GM18870 (cell line): ENCODE measurements at regions not wholly inside any gene's neighbourhood (a gene's known extent, or its start where the extent isn't known, plus 50 kb on each side); places are given as distances from the start of the nearest gene placed in this dataset.

ENCODE experiments used
- ATAC-seq: cut with Tn5 transposase; IDR thresholded peaks from one replicate; pipeline ENCODE4 v1.9.1; 2021; ENCODE audit warnings: moderate library complexity; ENCODE audit not compliant: unreplicated experiment

GRCh38 chr18:23341983-23342382 is 111.1 kb upstream of the RIOK3 start:
- no peak for ATAC-seq

- ATAC-seq: no peak
Observed at GRCh38 chr18:23342506-23342905, 110.6 kb upstream of the RIOK3 start.

GRCh38 chr18:23350188-23350587 is 102.9 kb upstream of the RIOK3 start:
- ATAC-seq: no peak

- ATAC-seq: no peak
Observed at GRCh38 chr18:23351521-23351920, 101.6 kb upstream of the RIOK3 start.

GRCh38 chr18:23352042-23352441 is 101.0 kb upstream of the RIOK3 start:
- no peak for ATAC-seq

GRCh38 chr18:23353459-23353858 is 99.6 kb upstream of the RIOK3 start:
- peak; percentile 29 for ATAC-seq

GRCh38 chr18:23354625-23355024 is 98.5 kb upstream of the RIOK3 start:
- ATAC-seq: no peak

GRCh38 chr18:23355206-23355605 is 97.9 kb upstream of the RIOK3 start:
- ATAC-seq: no peak

- no peak for ATAC-seq
Observed at GRCh38 chr18:23356424-23356823, 96.7 kb upstream of the RIOK3 start.

- no peak for ATAC-seq
Observed at GRCh38 chr18:23356915-23357601, 96.0 kb upstream of the RIOK3 start.

GRCh38 chr18:23357996-23358594 is 95.0 kb upstream of the RIOK3 start:
- no peak for ATAC-seq

- no peak for ATAC-seq
Observed at GRCh38 chr18:23359421-23359820, 93.7 kb upstream of the RIOK3 start.

- no peak for ATAC-seq
Observed at GRCh38 chr18:23363865-23364570, 89.1 kb upstream of the RIOK3 start.

- ATAC-seq: no peak
Observed at GRCh38 chr18:23365602-23366001, 87.5 kb upstream of the RIOK3 start.

GRCh38 chr18:23369266-23369665 is 83.8 kb upstream of the RIOK3 start:
- ATAC-seq: no peak

GRCh38 chr18:23373570-23373969 is 79.5 kb upstream of the RIOK3 start:
- no peak for ATAC-seq

- ATAC-seq: peak; percentile 70
Observed at GRCh38 chr18:23377669-23378301, 75.3 kb upstream of the RIOK3 start.

GRCh38 chr18:23378302-23378686 is 74.8 kb upstream of the RIOK3 start:
- ATAC-seq: no peak

GRCh38 chr18:23380001-23380550 is 73.0 kb upstream of the RIOK3 start:
- ATAC-seq: no peak

GRCh38 chr18:23380817-23381216 is 72.3 kb upstream of the RIOK3 start:
- no peak for ATAC-seq

- no peak for ATAC-seq
Observed at GRCh38 chr18:23383494-23383893, 69.6 kb upstream of the RIOK3 start.
